ENCODE measurements at regions not wholly inside any gene's neighbourhood (a gene's known extent, or its start where the extent isn't known, plus 50 kb on each side); places are given as distances from the start of the nearest gene placed in this dataset.

DNA sequence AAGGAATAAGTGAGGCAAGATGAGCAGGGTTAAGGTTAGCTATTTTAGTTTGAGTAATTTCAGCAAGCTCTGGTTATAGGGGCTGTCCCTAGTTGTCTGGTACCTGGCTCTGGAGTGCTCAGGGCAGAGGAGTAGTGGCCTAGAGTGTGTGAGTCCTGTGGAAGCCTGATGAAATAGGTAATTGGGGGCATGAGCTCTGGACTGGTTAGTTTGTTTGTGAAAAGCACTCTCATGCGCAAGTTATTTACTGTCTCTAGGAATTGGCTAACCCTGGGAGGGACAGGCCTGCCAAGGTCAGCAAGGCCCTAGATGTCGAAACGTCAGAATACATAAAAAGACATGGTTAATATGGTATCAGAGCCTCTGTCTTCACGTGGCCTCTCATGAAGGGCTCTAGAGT is 900.1 kb downstream of the PCDH17 start:
- TF ChIP-seq POLR2AphosphoS5 (IDR thresholded peaks at IDR 0.05; ENCODE audit: low read depth, low read length) (no peak), POLR2A (IDR thresholded peaks at IDR 0.05; ENCODE audit: low read depth, low read length) (no peak), TAF1 (IDR thresholded peaks at IDR 0.05; ENCODE audit: borderline replicate concordance, low read depth, low read length) (no peak)

Data from GM12892 (cell line).